Peyer's patch (tissue), 4 donors: ENCODE measurements at regions not wholly inside any gene's neighbourhood (a gene's known extent, or its start where the extent isn't known, plus 50 kb on each side); places are given as distances from the start of the nearest gene placed in this dataset.

Experiments used
- DNase-seq, 3 donors: peaks; one replicate each; pipeline ENCODE4 v3.0.0-alpha.2; 2017 to 2019
- H3K27ac ChIP-seq, 4 donors: fragments of 200-600 bp; sonication (generic); one replicate each; pipeline ENCODE4 v1.5.1; 2016 to 2019
- H3K27me3 ChIP-seq, 2 donors: fragments of 200-600 bp; sonication (generic); one replicate each; pipeline ENCODE4 v1.5.1; 2019
- H3K36me3 ChIP-seq, 3 donors: fragments of 200-600 bp; sonication (generic); one replicate each; pipeline ENCODE4 v1.5.1; 2016 to 2019
- H3K4me1 ChIP-seq, 4 donors: fragments of 200-600 bp; sonication (generic); one replicate each; pipeline ENCODE4 v1.5.1; 2016 to 2019
- H3K4me3 ChIP-seq, 4 donors: fragments of 200-600 bp; sonication (generic); 1 replicate in 3 of 4; 2 replicates in 1 of 4; pipeline ENCODE4 v1.5.1; 2016 to 2019; ENCODE audit warnings: mild to moderate bottlenecking in 1 of 4
- H3K9me3 ChIP-seq, 4 donors: fragments of 200-600 bp; sonication (generic); one replicate each; pipeline ENCODE4 v1.5.1; 2016 to 2019; ENCODE audit warnings: mild to moderate bottlenecking in 1 of 4
- CTCF ChIP-seq, 6 experiments: fragments of 450-650 bp in 4 of 6; fragments of 200-600 bp in 2 of 6; sonication (generic) in 1 of 6; IDR thresholded peaks; one replicate each; pipeline ENCODE4 v1.5.1; 2017 to 2019; ENCODE audit warnings: antibody characterized with exemption in 6 of 6, mild to moderate bottlenecking in 3 of 6, moderate library complexity in 1 of 6
- POLR2A ChIP-seq, 2 donors: fragments of 450-650 bp; IDR thresholded peaks; one replicate each; pipeline ENCODE4 v1.5.1; 2017; ENCODE audit warnings: antibody characterized with exemption in 2 of 2, mild to moderate bottlenecking in 2 of 2, moderate library complexity in 2 of 2

GRCh38 chr10:3613318-3613717, 171.7 kb downstream of the KLF6 start:
- TF ChIP-seq POLR2A (IDR thresholded peaks at IDR 0.05): no peak
- no peak for TF ChIP-seq CTCF (IDR thresholded peaks at IDR 0.05)
- no peaks in the 10 kb centered on the region for H3K4me1 ChIP-seq
- H3K27me3 ChIP-seq: no peaks in the 10 kb centered on the region
- H3K9me3 ChIP-seq: no peaks in the 10 kb centered on the region
- no peak overlapping the region for H3K4me3 ChIP-seq
- H3K27ac ChIP-seq: no peak overlapping the region
- H3K36me3 ChIP-seq: no peaks in the 10 kb centered on the region
- DNase-seq: no peak

GRCh38 chr10:3612183-3613001, 172.6 kb downstream of the KLF6 start:
- Histone ChIP-seq H3K4me1 (no peaks in the 10 kb centered on the region), H3K27me3 (no peaks in the 10 kb centered on the region), H3K9me3 (no peaks in the 10 kb centered on the region), H3K36me3 (no peaks in the 10 kb centered on the region), H3K27ac (no peak overlapping the region), H3K4me3 (no peak overlapping the region)
- TF ChIP-seq POLR2A (IDR thresholded peaks at IDR 0.05) (no peak), CTCF (IDR thresholded peaks at IDR 0.05) (no peak)
- DNase-seq: no peak

- Histone ChIP-seq H3K9me3 (no peaks in the 10 kb centered on the region), H3K4me3 (no peak overlapping the region), H3K27me3 (no peaks in the 10 kb centered on the region), H3K27ac (no peak overlapping the region), H3K36me3 (no peaks in the 10 kb centered on the region), H3K4me1 (no peaks in the 10 kb centered on the region)
- TF ChIP-seq CTCF (IDR thresholded peaks at IDR 0.05) (no peak), POLR2A (IDR thresholded peaks at IDR 0.05) (no peak)
- no peak for DNase-seq
Measured at GRCh38 chr10:3606309-3606708, 178.7 kb downstream of the KLF6 start.

- Histone ChIP-seq H3K36me3 (no peaks in the 10 kb centered on the region), H3K4me3 (no peak overlapping the region), H3K4me1 (no peaks in the 10 kb centered on the region), H3K27me3 (no peaks in the 10 kb centered on the region), H3K9me3 (no peaks in the 10 kb centered on the region), H3K27ac (no peak overlapping the region)
- no peak for DNase-seq
- no peak for TF ChIP-seq POLR2A (IDR thresholded peaks at IDR 0.05)
Measured at GRCh38 chr10:3605882-3606281, 179.1 kb downstream of the KLF6 start.

GRCh38 chr10:3595736-3596135, 189.3 kb downstream of the KLF6 start:
- no peak for TF ChIP-seq CTCF (IDR thresholded peaks at IDR 0.05)
- no peak for TF ChIP-seq POLR2A (IDR thresholded peaks at IDR 0.05)
- H3K27me3 ChIP-seq: no peaks in the 10 kb centered on the region
- no peak overlapping the region for H3K27ac ChIP-seq
- no peaks in the 10 kb centered on the region for H3K9me3 ChIP-seq
- H3K36me3 ChIP-seq: no peaks in the 10 kb centered on the region
- no peak overlapping the region for H3K4me3 ChIP-seq
- DNase-seq: no peak
- H3K4me1 ChIP-seq: no peaks in the 10 kb centered on the region

- Histone ChIP-seq H3K36me3 (no peaks in the 10 kb centered on the region), H3K4me3 (no peak overlapping the region), H3K9me3 (no peaks in the 10 kb centered on the region), H3K27ac (no peak overlapping the region), H3K27me3 (no peaks in the 10 kb centered on the region), H3K4me1 (no peaks in the 10 kb centered on the region)
- TF ChIP-seq CTCF (IDR thresholded peaks at IDR 0.05) (no peak), POLR2A (IDR thresholded peaks at IDR 0.05) (no peak)
- no peak for DNase-seq
Measured at GRCh38 chr10:3593611-3594010, 191.4 kb downstream of the KLF6 start.
